HEK293 (cell line): ENCODE measurements at regions not wholly inside any gene's neighbourhood (a gene's known extent, or its start where the extent isn't known, plus 50 kb on each side); places are given as distances from the start of the nearest gene placed in this dataset.

Source experiments
- ATF2 ChIP-seq: fragments of 450-650 bp; formaldehyde crosslinking; IDR thresholded peaks from 2 replicates; pipeline ENCODE4 v1.5.1; 2016; ENCODE audit warnings: missing biosample characterization, missing genetic modification characterization, low read depth
- BCL11A ChIP-seq: fragments of 450-650 bp; formaldehyde crosslinking; IDR thresholded peaks from 2 replicates; pipeline ENCODE4 v1.5.1; 2016; ENCODE audit warnings: low read depth, missing biosample characterization, missing genetic modification characterization
- IKZF3 ChIP-seq: fragments of 450-650 bp; IDR thresholded peaks from 2 replicates; pipeline ENCODE4 v1.5.0; 2018; ENCODE audit warnings: missing biosample characterization, mild to moderate bottlenecking, missing genetic modification characterization, moderate library complexity
- KLF10 ChIP-seq: fragments of 450-650 bp; IDR thresholded peaks from 2 replicates; pipeline ENCODE4 v1.5.1; 2018; ENCODE audit warnings: missing biosample characterization, mild to moderate bottlenecking, missing genetic modification characterization
- KLF17 ChIP-seq: fragments of 450-650 bp; formaldehyde crosslinking; IDR thresholded peaks from 2 replicates; pipeline ENCODE4 v1.5.1; 2016; ENCODE audit warnings: missing biosample characterization, missing genetic modification characterization
- KLF7 ChIP-seq: fragments of 450-650 bp; formaldehyde crosslinking; IDR thresholded peaks from 2 replicates; pipeline ENCODE4 v1.5.1; 2016; ENCODE audit warnings: missing biosample characterization, missing genetic modification characterization, borderline replicate concordance
- KLF8 ChIP-seq: fragments of 450-650 bp; formaldehyde crosslinking; IDR thresholded peaks from 2 replicates; pipeline ENCODE4 v1.5.1; 2016; ENCODE audit warnings: missing biosample characterization, missing genetic modification characterization
- KLF9 ChIP-seq: fragments of 450-650 bp; formaldehyde crosslinking; IDR thresholded peaks from 2 replicates; pipeline ENCODE4 v1.5.1; 2016; ENCODE audit warnings: missing biosample characterization, missing genetic modification characterization, low read depth
- MYNN ChIP-seq: fragments of 450-650 bp; formaldehyde crosslinking; IDR thresholded peaks from 2 replicates; pipeline ENCODE4 v1.5.1; 2016; ENCODE audit warnings: missing biosample characterization, missing genetic modification characterization, borderline replicate concordance
- PRDM1 ChIP-seq: fragments of 450-650 bp; formaldehyde crosslinking; IDR thresholded peaks from 2 replicates; pipeline ENCODE4; 2016; ENCODE audit warnings: missing biosample characterization, missing genetic modification characterization
- RBAK ChIP-seq: fragments of 450-650 bp; formaldehyde crosslinking; IDR thresholded peaks from 2 replicates; pipeline ENCODE4 v1.5.1; 2016; ENCODE audit warnings: missing biosample characterization, missing genetic modification characterization
- TRIM28 ChIP-seq: IDR thresholded peaks from 2 replicates; pipeline ENCODE4 v1.6.1; 2011; ENCODE audit warnings: low read length, control low read depth, borderline replicate concordance
- ZBTB17 ChIP-seq: fragments of 450-650 bp; formaldehyde crosslinking; IDR thresholded peaks from 2 replicates; pipeline ENCODE4 v1.5.1; 2016; ENCODE audit warnings: missing biosample characterization, missing genetic modification characterization
- ZBTB20 ChIP-seq: fragments of 450-650 bp; formaldehyde crosslinking; IDR thresholded peaks from 2 replicates; pipeline ENCODE4 v1.5.1; 2016; ENCODE audit warnings: missing biosample characterization, missing genetic modification characterization
- ZBTB48 ChIP-seq: fragments of 450-650 bp; formaldehyde crosslinking; IDR thresholded peaks from 2 replicates; pipeline ENCODE4 v1.5.1; 2016; ENCODE audit warnings: missing biosample characterization, missing genetic modification characterization
- ZFP37 ChIP-seq: fragments of 450-650 bp; formaldehyde crosslinking; IDR thresholded peaks from 2 replicates; pipeline ENCODE4 v1.5.1; 2016; ENCODE audit warnings: missing biosample characterization, missing genetic modification characterization
- ZNF16 ChIP-seq: fragments of 450-650 bp; formaldehyde crosslinking; IDR thresholded peaks from 2 replicates; pipeline ENCODE4 v1.5.1; 2016; ENCODE audit warnings: low read depth, missing biosample characterization, missing genetic modification characterization
- ZNF175 ChIP-seq: fragments of 450-650 bp; formaldehyde crosslinking; IDR thresholded peaks from 2 replicates; pipeline ENCODE4 v1.5.1; 2016; ENCODE audit warnings: missing biosample characterization, missing genetic modification characterization
- ZNF184 ChIP-seq: fragments of 450-650 bp; IDR thresholded peaks from 2 replicates; pipeline ENCODE4 v1.5.1; 2018; ENCODE audit warnings: missing biosample characterization, mild to moderate bottlenecking, missing genetic modification characterization
- ZNF2 ChIP-seq: fragments of 450-650 bp; formaldehyde crosslinking; IDR thresholded peaks from 2 replicates; pipeline ENCODE4 v1.5.1; 2016; ENCODE audit warnings: missing biosample characterization, missing genetic modification characterization
- ZNF302 ChIP-seq: fragments of 450-650 bp; formaldehyde crosslinking; IDR thresholded peaks from 2 replicates; pipeline ENCODE4 v1.5.1; 2016; ENCODE audit warnings: missing biosample characterization, missing genetic modification characterization, low read depth
- ZNF341 ChIP-seq: fragments of 450-650 bp; formaldehyde crosslinking; IDR thresholded peaks from 2 replicates; pipeline ENCODE4; 2016; ENCODE audit warnings: low read depth, missing biosample characterization, missing genetic modification characterization
- ZNF354C ChIP-seq: fragments of 450-650 bp; formaldehyde crosslinking; IDR thresholded peaks from 2 replicates; pipeline ENCODE4 v1.5.1; 2016; ENCODE audit warnings: missing biosample characterization, missing genetic modification characterization, low read depth, borderline replicate concordance
- ZNF416 ChIP-seq: fragments of 450-650 bp; formaldehyde crosslinking; IDR thresholded peaks from 2 replicates; pipeline ENCODE4 v1.5.1; 2016; ENCODE audit warnings: missing biosample characterization, missing genetic modification characterization
- ZNF433 ChIP-seq: fragments of 450-650 bp; formaldehyde crosslinking; IDR thresholded peaks from 2 replicates; pipeline ENCODE4 v1.5.1; 2016; ENCODE audit warnings: missing biosample characterization, missing genetic modification characterization, low read depth
- ZNF48 ChIP-seq: fragments of 450-650 bp; formaldehyde crosslinking; IDR thresholded peaks from 2 replicates; pipeline ENCODE4 v1.5.1; 2016; ENCODE audit warnings: missing biosample characterization, missing genetic modification characterization
- ZNF510 ChIP-seq: fragments of 450-650 bp; formaldehyde crosslinking; IDR thresholded peaks from 2 replicates; pipeline ENCODE4 v1.5.1; 2018; ENCODE audit warnings: mild to moderate bottlenecking, missing genetic modification characterization, missing biosample characterization; ENCODE audit not compliant: insufficient replicate concordance
- ZNF558 ChIP-seq: fragments of 450-650 bp; formaldehyde crosslinking; IDR thresholded peaks from 2 replicates; pipeline ENCODE4 v1.5.1; 2016; ENCODE audit warnings: missing biosample characterization, missing genetic modification characterization
- ZNF596 ChIP-seq: fragments of 450-650 bp; IDR thresholded peaks from 2 replicates; pipeline ENCODE4 v1.5.0; 2018; ENCODE audit warnings: missing biosample characterization, mild to moderate bottlenecking, missing genetic modification characterization, moderate library complexity
- ZNF626 ChIP-seq: fragments of 450-650 bp; sonication (Bioruptor Pico); formaldehyde crosslinking; IDR thresholded peaks from 2 replicates; pipeline ENCODE4 v1.5.1; 2018; ENCODE audit warnings: missing biosample characterization, missing genetic modification characterization, inconsistent platforms
- ZNF629 ChIP-seq: fragments of 450-650 bp; formaldehyde crosslinking; IDR thresholded peaks from 2 replicates; pipeline ENCODE4 v1.5.1; 2017; ENCODE audit warnings: missing biosample characterization, missing genetic modification characterization
- ZNF654 ChIP-seq: fragments of 450-650 bp; formaldehyde crosslinking; IDR thresholded peaks from 2 replicates; pipeline ENCODE4 v1.5.1; 2016; ENCODE audit warnings: low read depth, missing biosample characterization, missing genetic modification characterization
- ZNF660 ChIP-seq: fragments of 450-650 bp; IDR thresholded peaks from 2 replicates; pipeline ENCODE4 v1.5.1; 2018; ENCODE audit warnings: missing biosample characterization, mild to moderate bottlenecking, missing genetic modification characterization
- ZNF768 ChIP-seq: fragments of 450-650 bp; formaldehyde crosslinking; IDR thresholded peaks from 2 replicates; pipeline ENCODE4 v1.5.1; 2018; ENCODE audit warnings: missing biosample characterization, mild to moderate bottlenecking, missing genetic modification characterization
- ZNF776 ChIP-seq: fragments of 450-650 bp; formaldehyde crosslinking; IDR thresholded peaks from 2 replicates; pipeline ENCODE4 v1.5.0; 2017; ENCODE audit warnings: missing biosample characterization, missing genetic modification characterization, borderline replicate concordance
- ZNF777 ChIP-seq: fragments of 450-650 bp; formaldehyde crosslinking; IDR thresholded peaks from 2 replicates; pipeline ENCODE4 v1.5.1; 2017; ENCODE audit warnings: missing biosample characterization, missing genetic modification characterization, borderline replicate concordance
- ZSCAN16 ChIP-seq: fragments of 450-650 bp; formaldehyde crosslinking; IDR thresholded peaks from 2 replicates; pipeline ENCODE4 v1.5.1; 2016; ENCODE audit warnings: missing biosample characterization, missing genetic modification characterization
- TF ChIP-seq, protein P1 (sequence below): fragments of 450-650 bp; formaldehyde crosslinking; IDR thresholded peaks from 2 replicates; pipeline ENCODE4 v1.5.1; 2016; ENCODE audit warnings: missing biosample characterization, missing genetic modification characterization
- TF ChIP-seq, protein P2 (sequence below): IDR thresholded peaks from 2 replicates; pipeline ENCODE4 v1.6.1; 2011; ENCODE audit warnings: mild to moderate bottlenecking, low read depth, low read length, borderline replicate concordance

DNA sequence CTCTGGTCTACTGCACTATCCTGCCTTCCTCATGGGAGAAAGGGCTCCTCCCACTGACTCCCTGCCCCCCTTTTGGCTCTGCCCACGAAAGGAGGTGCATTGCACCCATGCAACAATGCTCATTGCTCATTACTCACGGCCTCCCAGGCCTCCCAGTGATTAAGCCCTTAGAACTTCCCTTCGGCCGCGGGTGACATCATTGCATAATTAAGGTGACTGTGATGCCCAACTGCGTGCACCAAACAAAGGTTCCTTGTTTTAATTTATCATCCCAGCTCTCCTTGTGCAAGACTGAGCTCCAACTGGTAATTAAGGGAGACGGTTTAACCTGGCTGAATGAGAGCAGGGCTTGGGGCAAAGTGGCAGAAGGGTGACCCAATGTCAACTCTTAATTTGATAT, 180.4 kb downstream of the GAS1 start (continued):
- TF ChIP-seq TRIM28: no peak
- TF ChIP-seq ZNF302 (tag by site-specific recombination): no peak
- TF ChIP-seq ZBTB17 (tag by site-specific recombination): peak; percentile 49
- no peak for TF ChIP-seq ZNF654
- 0 out of 2 replicates have a peak, but pooled peaks have one; percentile 14 for TF ChIP-seq ZBTB20 (tag by site-specific recombination)
- TF ChIP-seq ZNF626 (tag by site-specific recombination): no peak
- TF ChIP-seq ZNF660 (tag by site-specific recombination): no peak; the same call in 1 of the 2 replicates
- TF ChIP-seq ZNF596 (tag by site-specific recombination): no peak
- TF ChIP-seq RBAK: no peak
- TF ChIP-seq KLF10: no peak
- TF ChIP-seq ZNF768: no peak
- no peak for TF ChIP-seq KLF7 (tag by site-specific recombination)
- TF ChIP-seq KLF9: peak; percentile 21; the same call in 1 of the 2 replicates
- TF ChIP-seq ZNF48: no peak
- peak; percentile 73 for TF ChIP-seq KLF8 (tag by site-specific recombination)
- peak; percentile 92 for TF ChIP-seq ATF2
- TF ChIP-seq, protein P1, sequence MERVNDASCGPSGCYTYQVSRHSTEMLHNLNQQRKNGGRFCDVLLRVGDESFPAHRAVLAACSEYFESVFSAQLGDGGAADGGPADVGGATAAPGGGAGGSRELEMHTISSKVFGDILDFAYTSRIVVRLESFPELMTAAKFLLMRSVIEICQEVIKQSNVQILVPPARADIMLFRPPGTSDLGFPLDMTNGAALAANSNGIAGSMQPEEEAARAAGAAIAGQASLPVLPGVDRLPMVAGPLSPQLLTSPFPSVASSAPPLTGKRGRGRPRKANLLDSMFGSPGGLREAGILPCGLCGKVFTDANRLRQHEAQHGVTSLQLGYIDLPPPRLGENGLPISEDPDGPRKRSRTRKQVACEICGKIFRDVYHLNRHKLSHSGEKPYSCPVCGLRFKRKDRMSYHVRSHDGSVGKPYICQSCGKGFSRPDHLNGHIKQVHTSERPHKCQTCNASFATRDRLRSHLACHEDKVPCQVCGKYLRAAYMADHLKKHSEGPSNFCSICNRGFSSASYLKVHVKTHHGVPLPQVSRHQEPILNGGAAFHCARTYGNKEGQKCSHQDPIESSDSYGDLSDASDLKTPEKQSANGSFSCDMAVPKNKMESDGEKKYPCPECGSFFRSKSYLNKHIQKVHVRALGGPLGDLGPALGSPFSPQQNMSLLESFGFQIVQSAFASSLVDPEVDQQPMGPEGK (tag by site-specific recombination): peak; percentile 81
- TF ChIP-seq ZNF629 (tag by site-specific recombination): peak; percentile 95
- no peak for TF ChIP-seq ZNF341
- no peak for TF ChIP-seq ZNF354C (tag by site-specific recombination)
- TF ChIP-seq, protein P2, sequence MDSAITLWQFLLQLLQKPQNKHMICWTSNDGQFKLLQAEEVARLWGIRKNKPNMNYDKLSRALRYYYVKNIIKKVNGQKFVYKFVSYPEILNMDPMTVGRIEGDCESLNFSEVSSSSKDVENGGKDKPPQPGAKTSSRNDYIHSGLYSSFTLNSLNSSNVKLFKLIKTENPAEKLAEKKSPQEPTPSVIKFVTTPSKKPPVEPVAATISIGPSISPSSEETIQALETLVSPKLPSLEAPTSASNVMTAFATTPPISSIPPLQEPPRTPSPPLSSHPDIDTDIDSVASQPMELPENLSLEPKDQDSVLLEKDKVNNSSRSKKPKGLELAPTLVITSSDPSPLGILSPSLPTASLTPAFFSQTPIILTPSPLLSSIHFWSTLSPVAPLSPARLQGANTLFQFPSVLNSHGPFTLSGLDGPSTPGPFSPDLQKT: no peak
- TF ChIP-seq ZNF184: peak; percentile 65
- TF ChIP-seq PRDM1: no peak
- no peak; the same call in none of the 2 replicates for TF ChIP-seq IKZF3 (tag by site-specific recombination)
- TF ChIP-seq MYNN (tag by site-specific recombination): peak; percentile 86
- 0 out of 2 replicates have a peak, but pooled peaks have one; percentile 19 for TF ChIP-seq ZNF558
- TF ChIP-seq ZNF16 (tag by site-specific recombination): no peak
- no peak for TF ChIP-seq ZNF777 (tag by site-specific recombination)
- TF ChIP-seq KLF17: peak; percentile 92
- no peak for TF ChIP-seq ZNF416 (tag by site-specific recombination)
- TF ChIP-seq ZNF2 (tag by site-specific recombination): no peak; the same call in 1 of the 2 replicates
- no peak for TF ChIP-seq ZNF776 (tag by site-specific recombination)
- no peak for TF ChIP-seq ZNF510 (tag by site-specific recombination)
- 0 out of 2 replicates have a peak, but pooled peaks have one; percentile 45 for TF ChIP-seq ZFP37 (tag by site-specific recombination)
- no peak for TF ChIP-seq ZSCAN16 (tag by site-specific recombination)
- no peak; the same call in 1 of the 2 replicates for TF ChIP-seq ZBTB48 (tag by site-specific recombination)
- no peak for TF ChIP-seq ZNF175 (tag by site-specific recombination)
- TF ChIP-seq ZNF433: no peak
- TF ChIP-seq BCL11A (tag by site-specific recombination): no peak
